AG04450 (cell line): ENCODE measurements at regions not wholly inside any gene's neighbourhood (a gene's known extent, or its start where the extent isn't known, plus 50 kb on each side); places are given as distances from the start of the nearest gene placed in this dataset.

Experiments used
- CTCF ChIA-PET: fragments of 300-600, 350-600 bp; formaldehyde crosslinking; extraction: SDS; loops from one replicate; lab custom pipeline; 2022; ENCODE audit warnings: antibody characterized with exemption, inconsistent platforms; lab: Charles Lee
- POLR2A ChIA-PET: fragments of 350-600 bp; formaldehyde crosslinking; extraction: SDS; loops from one replicate; lab custom pipeline; 2021; ENCODE audit warnings: antibody characterized with exemption, inconsistent platforms; lab: Yijun Ruan, JAX
- DNase-seq: peaks from one replicate; pipeline ENCODE4 v3.0.0-alpha.2; 2011; ENCODE audit warnings: low read depth, low spot score
- H3K27ac ChIP-seq: one replicate; pipeline ENCODE4 v1.5.1; 2012; ENCODE audit warnings: low read depth, low read length, control low read depth
- H3K27me3 ChIP-seq: one replicate; pipeline ENCODE4 v1.6.0; 2012; ENCODE audit warnings: low read length; ENCODE audit not compliant: control insufficient read depth, insufficient read depth
- H3K4me3 ChIP-seq: 2 replicates; pipeline ENCODE4 v1.5.1; 2011; ENCODE audit warnings: mild to moderate bottlenecking, low read depth, low read length, control low read depth
- H3K9me3 ChIP-seq: 2 replicates; pipeline ENCODE4 v1.5.1; 2012; ENCODE audit warnings: low read length; ENCODE audit not compliant: control insufficient read depth, insufficient read depth
- CTCF ChIP-seq: IDR thresholded peaks from 2 replicates; pipeline ENCODE4 v1.5.1; 2011; ENCODE audit warnings: low read depth, low read length, control low read depth, inconsistent platforms

GRCh38 chr13:26929971-26930730 lies 169.6 kb upstream of the GPR12 start:
- ChIA-PET CTCF (interaction anchor here (0.6 to 4.3 kb wide), 70 partner anchors 9 to 1070 kb away, joined by 3 to 75 read pairs (median 4); partner anchors contain the start of gene URAD), POLR2A (no interaction called here)
- peak; percentile 96 for TF ChIP-seq CTCF

DNA sequence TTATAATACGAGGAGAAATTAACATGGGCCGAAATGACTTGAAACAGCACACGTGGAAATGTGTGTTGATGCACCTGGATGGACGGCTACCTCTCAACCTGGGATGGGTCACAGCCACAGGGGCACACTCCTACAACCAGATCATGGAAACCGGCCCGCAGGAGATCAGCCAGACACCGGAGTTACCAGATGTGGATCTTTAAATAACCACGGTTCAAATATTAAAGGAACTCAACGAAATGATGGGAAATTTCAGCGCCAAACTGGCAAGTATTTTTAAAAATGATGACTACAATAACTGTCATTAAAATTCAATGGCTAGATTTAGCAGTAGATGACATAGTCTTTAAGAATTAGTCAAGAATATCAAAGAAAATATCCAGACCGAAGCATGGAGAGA lies 166.9 kb upstream of the GPR12 start:
- H3K4me3 ChIP-seq = no peak overlapping the region
- H3K9me3 ChIP-seq = no peaks in the 10 kb centered on the region
- POLR2A ChIA-PET = no interaction called here
- no peak for TF ChIP-seq CTCF
- H3K27me3 ChIP-seq = peaks cover 17% of the 10 kb centered on the region
- CTCF ChIA-PET = no interaction called here
- no peak for DNase-seq
- no peak overlapping the region for H3K27ac ChIP-seq

More at GRCh38 chr13:26929971-26930730, 169.6 kb upstream of the GPR12 start:
- H3K27me3 ChIP-seq = peaks cover 14% of the 10 kb centered on the region
- 0 out of 2 replicates have a peak overlapping the region, but pooled peaks have one; percentile 13 for H3K4me3 ChIP-seq
- no peak overlapping the region for H3K27ac ChIP-seq
- no peaks in the 10 kb centered on the region for H3K9me3 ChIP-seq
- DNase-seq = peak; percentile 18

DNA sequence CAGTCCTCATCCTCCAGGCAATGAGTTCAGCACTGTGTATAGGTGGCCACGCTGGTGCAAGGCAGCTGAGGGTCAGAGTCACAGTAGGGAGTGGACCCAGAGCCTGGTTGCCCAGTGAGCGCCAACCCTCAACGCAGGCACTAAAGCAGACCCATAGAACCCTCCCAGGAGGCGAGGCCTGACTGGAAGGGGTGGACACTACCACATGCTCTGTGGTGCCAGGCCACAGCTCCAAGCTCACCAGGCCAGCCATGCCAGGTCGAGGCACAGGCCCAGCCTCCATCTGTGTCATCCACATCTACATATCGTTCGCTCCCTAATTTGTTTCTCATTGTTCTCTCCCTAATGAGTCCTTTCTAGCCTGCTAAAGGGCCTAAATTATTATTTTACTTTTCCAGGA lies 165.8 kb upstream of the GPR12 start:
- Histone ChIP-seq H3K27ac (no peak overlapping the region), H3K27me3 (peaks cover 17% of the 10 kb centered on the region), H3K4me3 (no peak overlapping the region), H3K9me3 (no peaks in the 10 kb centered on the region)
- TF ChIP-seq CTCF = no peak
- CTCF ChIA-PET = no interaction called here
- no peak for DNase-seq
- POLR2A ChIA-PET = no interaction called here

DNA sequence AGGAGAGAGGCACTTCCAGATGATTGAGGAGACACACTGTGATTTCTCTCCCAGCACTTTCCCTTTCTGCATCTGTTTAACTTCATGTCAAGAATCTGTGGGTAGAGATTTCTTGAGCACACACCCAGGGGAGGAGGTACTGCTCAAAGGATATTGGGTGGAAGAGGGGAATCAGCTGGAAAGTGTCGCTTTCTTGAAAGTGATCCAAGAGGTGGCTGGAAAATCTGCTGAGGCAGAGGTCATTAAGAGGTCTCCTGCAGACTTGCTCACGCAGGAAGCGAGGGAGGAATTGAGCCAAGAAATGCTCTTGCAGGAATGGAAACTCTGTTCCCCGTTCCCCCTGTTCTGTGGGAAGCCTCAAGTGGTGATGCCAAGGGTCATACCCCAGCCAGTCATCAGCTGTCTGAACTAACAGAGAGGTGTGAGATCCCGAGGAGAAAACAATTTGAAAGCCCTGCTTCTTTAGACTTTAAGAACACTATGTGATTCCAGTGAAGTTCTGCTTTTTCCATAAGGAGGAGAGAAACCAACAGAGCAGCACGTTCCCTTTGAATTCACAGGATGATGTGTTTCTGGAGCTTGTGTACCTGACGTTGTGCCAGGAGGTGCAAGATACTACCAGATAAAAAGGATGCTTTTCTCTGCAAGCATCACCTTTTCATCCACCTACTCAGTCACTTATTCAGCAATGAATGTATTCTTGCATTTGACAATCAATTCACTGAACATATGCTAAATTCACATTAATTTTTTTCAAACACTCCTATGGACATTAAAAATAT lies 163.4 kb upstream of the GPR12 start:
- H3K27me3 ChIP-seq = peaks cover 23% of the 10 kb centered on the region
- CTCF ChIA-PET = no interaction called here

More for the DNA sequence above, 163.4 kb upstream of the GPR12 start:
- POLR2A ChIA-PET = no interaction called here
- no peaks in the 10 kb centered on the region for H3K9me3 ChIP-seq
- DNase-seq = no peak
- no peak for TF ChIP-seq CTCF
- no peak overlapping the region for H3K4me3 ChIP-seq
- no peak overlapping the region for H3K27ac ChIP-seq
